Kidney (tissue), 13 donors: ENCODE measurements at regions not wholly inside any gene's neighbourhood (a gene's known extent, or its start where the extent isn't known, plus 50 kb on each side); places are given as distances from the start of the nearest gene placed in this dataset.

ENCODE experiments used
- DNase-seq, 5 donors: peaks; one replicate each; pipeline ENCODE4 v3.0.0-alpha.2; 2013 to 2020
- FAIRE-seq: peaks from 2 replicates; lab custom pipeline; 2012; peaks lifted over from hg19 to GRCh38; lab: Jason Lieb, UNC
- H3K27ac ChIP-seq, 2 donors: one replicate each; pipeline ENCODE4 v1.7.0; 2013; ENCODE audit warnings: low read depth in 2 of 2, low read length in 2 of 2, inconsistent platforms in 1 of 2
- H3K27me3 ChIP-seq: one replicate; pipeline ENCODE4 v1.7.1; 2013; ENCODE audit warnings: low read length, inconsistent platforms; ENCODE audit not compliant: control insufficient read depth, insufficient read depth
- H3K36me3 ChIP-seq, 3 donors: one replicate each; pipeline versions ENCODE4 v1.7.0 to v1.7.1; 2013; ENCODE audit warnings: low read length in 3 of 3, control low read depth in 1 of 3, inconsistent platforms in 1 of 3; ENCODE audit not compliant: insufficient read depth in 3 of 3, control insufficient read depth in 2 of 3
- H3K4me1 ChIP-seq, 3 donors: one replicate each; pipeline versions ENCODE4 v1.7.0 to v1.7.1; 2013; ENCODE audit warnings: low read length in 3 of 3, inconsistent platforms in 1 of 3, low read depth in 1 of 3; ENCODE audit not compliant: control insufficient read depth in 2 of 3, insufficient read depth in 2 of 3
- H3K4me3 ChIP-seq, 3 donors: one replicate each; pipeline versions ENCODE4 v1.7.0 to v1.8.1; 2013; ENCODE audit warnings: low read length in 3 of 3, control low read depth in 1 of 3, inconsistent platforms in 1 of 3
- H3K9ac ChIP-seq, 3 donors: one replicate each; pipeline versions ENCODE4 v1.7.0 to v1.7.1; 2013; ENCODE audit warnings: low read length in 3 of 3, control low read depth in 1 of 3, inconsistent platforms in 1 of 3
- H3K9me3 ChIP-seq, 3 donors: one replicate each; pipeline versions ENCODE4 v1.7.0 to v1.7.1; 2013; ENCODE audit warnings: low read length in 3 of 3, control low read depth in 1 of 3, inconsistent platforms in 1 of 3; ENCODE audit not compliant: control insufficient read depth in 2 of 3, insufficient read depth in 1 of 3
- CTCF ChIP-seq: IDR thresholded peaks from 3 replicates; pipeline ENCODE4 v1.5.1; 2012; ENCODE audit warnings: mild to moderate bottlenecking, moderate library complexity, borderline replicate concordance; ENCODE audit not compliant: insufficient read depth; ENCODE audit errors: extremely low read depth
- intact Hi-C: fragments of 100-400 bp; cut with DNase I; formaldehyde crosslinking; loops from one replicate; pipeline ENCODE4 v1.11.1; 2022
- donor health status: control.
- donor health status: control.
- donor health status: control.
- donor health status: control.
- donor health status: control.
- donor health status: DM: yes; HTN: yes; CAD: no.
- donor health status: Normal renal cell carcinoma (clear cell type).

- DNase-seq (no peak), FAIRE-seq (no peak)
- no peaks in the 10 kb centered on the region for H3K4me1 ChIP-seq
- intact Hi-C loops, result no loop called here
- no peaks in the 10 kb centered on the region for H3K9me3 ChIP-seq
- no peak overlapping the region for H3K9ac ChIP-seq
- TF ChIP-seq CTCF, result no peak
- no peak overlapping the region for H3K27ac ChIP-seq
- no peak overlapping the region for H3K4me3 ChIP-seq
- no peaks in the 10 kb centered on the region for H3K36me3 ChIP-seq
- no peaks in the 10 kb centered on the region for H3K27me3 ChIP-seq
These were observed 292.6 kb upstream of the DPH6 start for GRCh38 chr15:35838424-35839111.

- no peak for FAIRE-seq
These were observed 296.7 kb upstream of the DPH6 start for GRCh38 chr15:35842631-35843030.

GRCh38 chr15:35843498-35843897, 297.5 kb upstream of the DPH6 start:
- no peak for FAIRE-seq
- Histone ChIP-seq H3K9me3 (no peaks in the 10 kb centered on the region), H3K4me3 (no peak overlapping the region), H3K4me1 (no peaks in the 10 kb centered on the region), H3K36me3 (no peaks in the 10 kb centered on the region), H3K27me3 (no peaks in the 10 kb centered on the region), H3K27ac (no peak overlapping the region), H3K9ac (no peak overlapping the region)
- no peak for DNase-seq
- intact Hi-C loops, result no loop called here
- no peak for TF ChIP-seq CTCF

More at GRCh38 chr15:35842631-35843030, 296.7 kb upstream of the DPH6 start:
- no peaks in the 10 kb centered on the region for H3K4me1 ChIP-seq
- intact Hi-C loops, result no loop called here
- no peaks in the 10 kb centered on the region for H3K9me3 ChIP-seq
- no peak for TF ChIP-seq CTCF
- no peak overlapping the region for H3K4me3 ChIP-seq
- no peaks in the 10 kb centered on the region for H3K36me3 ChIP-seq
- DNase-seq, result no peak
- H3K27ac ChIP-seq, result no peak overlapping the region
- no peaks in the 10 kb centered on the region for H3K27me3 ChIP-seq
- H3K9ac ChIP-seq, result no peak overlapping the region

DNA sequence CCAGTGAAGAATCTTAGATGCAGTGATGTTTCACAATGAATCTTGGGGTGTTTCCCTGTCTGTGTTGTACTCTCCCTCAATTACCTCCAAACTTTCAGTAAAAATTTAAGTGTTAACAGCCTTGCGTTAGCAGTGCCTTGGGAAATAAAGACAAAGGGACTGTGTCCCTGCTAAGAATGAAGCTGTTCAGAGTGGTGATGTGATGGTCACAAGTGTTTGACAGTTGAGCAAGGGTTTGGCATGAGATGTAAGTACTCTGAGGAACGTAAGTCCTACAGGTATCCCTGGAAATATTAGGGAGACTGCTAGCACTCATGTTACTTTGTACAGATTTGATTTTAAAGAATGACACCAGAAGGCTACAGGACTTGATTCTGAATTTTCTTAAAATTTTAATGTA, 304.3 kb upstream of the DPH6 start:
- intact Hi-C loops, result no loop called here
- no peak for FAIRE-seq
- Histone ChIP-seq H3K27me3 (no peaks in the 10 kb centered on the region), H3K9me3 (no peaks in the 10 kb centered on the region), H3K27ac (no peak overlapping the region), H3K4me3 (no peak overlapping the region), H3K9ac (no peak overlapping the region), H3K36me3 (no peaks in the 10 kb centered on the region), H3K4me1 (no peaks in the 10 kb centered on the region)
- no peak for TF ChIP-seq CTCF
- DNase-seq, result no peak
